HG03175 (cell line): ENCODE measurements at regions not wholly inside any gene's neighbourhood (a gene's known extent, or its start where the extent isn't known, plus 50 kb on each side); places are given as distances from the start of the nearest gene placed in this dataset.
"Not testable (repeated sequence)": the region's sequence is repeated elsewhere in the genome, so short reads cannot be mapped to it uniquely, and the experiment has no call there.

Experiments
- ATAC-seq: cut with Tn5 transposase; IDR thresholded peaks from one replicate; pipeline ENCODE4 v1.9.1; 2021; ENCODE audit warnings: mild to moderate bottlenecking, moderate library complexity; ENCODE audit not compliant: unreplicated experiment

GRCh38 chr5:39933061-39933460 is 508.3 kb upstream of the DAB2 start:
- no peak for ATAC-seq

- no peak for ATAC-seq
These were observed 503.9 kb upstream of the DAB2 start for GRCh38 chr5:39928709-39929108.

- no peak for ATAC-seq
These were observed 495.1 kb upstream of the DAB2 start for GRCh38 chr5:39919876-39920275.

- ATAC-seq, result no peak
These were observed 488.1 kb upstream of the DAB2 start for GRCh38 chr5:39912906-39913305.

GRCh38 chr5:39907267-39907951 is 482.6 kb upstream of the DAB2 start:
- ATAC-seq, result not testable (repeated sequence)

GRCh38 chr5:39906146-39906545 is 481.4 kb upstream of the DAB2 start:
- ATAC-seq, result no peak

- ATAC-seq, result no peak
These were observed 480.6 kb upstream of the DAB2 start for GRCh38 chr5:39905356-39905755.

- ATAC-seq, result no peak
These were observed 477.8 kb upstream of the DAB2 start for GRCh38 chr5:39902626-39903025.

- ATAC-seq, result no peak
These were observed 474.0 kb upstream of the DAB2 start for GRCh38 chr5:39898731-39899130.

- ATAC-seq, result no peak
These were observed 471.9 kb upstream of the DAB2 start for GRCh38 chr5:39896706-39897105.

- ATAC-seq, result no peak
These were observed 471.3 kb upstream of the DAB2 start for GRCh38 chr5:39896104-39896503.

- no peak for ATAC-seq
These were observed 467.9 kb upstream of the DAB2 start for GRCh38 chr5:39892708-39893107.

GRCh38 chr5:39891376-39891775 is 466.6 kb upstream of the DAB2 start:
- ATAC-seq, result no peak

GRCh38 chr5:39880985-39881384 is 456.2 kb upstream of the DAB2 start:
- ATAC-seq, result no peak

- no peak for ATAC-seq
These were observed 452.7 kb upstream of the DAB2 start for GRCh38 chr5:39877479-39877878.

GRCh38 chr5:39876146-39876545 is 451.4 kb upstream of the DAB2 start:
- no peak for ATAC-seq

GRCh38 chr5:39870137-39870536 is 445.4 kb upstream of the DAB2 start:
- no peak for ATAC-seq

- no peak for ATAC-seq
These were observed 444.6 kb upstream of the DAB2 start for GRCh38 chr5:39869396-39869795.

GRCh38 chr5:39867923-39868322 is 443.1 kb upstream of the DAB2 start:
- ATAC-seq, result no peak

GRCh38 chr5:39863926-39864552 is 439.3 kb upstream of the DAB2 start:
- ATAC-seq, result no peak

- no peak for ATAC-seq
These were observed 432.3 kb upstream of the DAB2 start for GRCh38 chr5:39857041-39857440.

- ATAC-seq, result no peak
These were observed 430.1 kb upstream of the DAB2 start for GRCh38 chr5:39854771-39855410.
